ENCODE measurements at regions not wholly inside any gene's neighbourhood (a gene's known extent, or its start where the extent isn't known, plus 50 kb on each side); places are given as distances from the start of the nearest gene placed in this dataset.

DNA sequence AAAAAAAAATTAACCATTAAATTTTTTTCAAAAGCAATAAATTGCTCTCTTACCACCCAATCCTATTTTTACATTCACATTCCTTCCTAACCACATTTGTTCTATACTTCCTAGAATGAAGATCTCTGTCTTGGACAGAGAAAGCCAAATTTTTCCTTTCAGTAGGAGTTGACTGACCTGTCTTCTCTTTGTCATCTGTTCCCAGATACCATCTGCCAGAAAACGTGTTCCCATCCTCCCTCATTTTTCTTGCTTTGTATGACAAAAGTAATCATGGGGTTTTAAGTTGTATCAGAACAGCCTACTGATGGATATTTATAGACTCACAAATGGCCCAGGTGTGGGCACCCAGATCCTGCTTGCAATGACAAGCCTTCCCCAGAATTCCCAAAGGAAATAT lies 182.1 kb downstream of the CYP26B1 start:
- TF ChIP-seq, protein P1, sequence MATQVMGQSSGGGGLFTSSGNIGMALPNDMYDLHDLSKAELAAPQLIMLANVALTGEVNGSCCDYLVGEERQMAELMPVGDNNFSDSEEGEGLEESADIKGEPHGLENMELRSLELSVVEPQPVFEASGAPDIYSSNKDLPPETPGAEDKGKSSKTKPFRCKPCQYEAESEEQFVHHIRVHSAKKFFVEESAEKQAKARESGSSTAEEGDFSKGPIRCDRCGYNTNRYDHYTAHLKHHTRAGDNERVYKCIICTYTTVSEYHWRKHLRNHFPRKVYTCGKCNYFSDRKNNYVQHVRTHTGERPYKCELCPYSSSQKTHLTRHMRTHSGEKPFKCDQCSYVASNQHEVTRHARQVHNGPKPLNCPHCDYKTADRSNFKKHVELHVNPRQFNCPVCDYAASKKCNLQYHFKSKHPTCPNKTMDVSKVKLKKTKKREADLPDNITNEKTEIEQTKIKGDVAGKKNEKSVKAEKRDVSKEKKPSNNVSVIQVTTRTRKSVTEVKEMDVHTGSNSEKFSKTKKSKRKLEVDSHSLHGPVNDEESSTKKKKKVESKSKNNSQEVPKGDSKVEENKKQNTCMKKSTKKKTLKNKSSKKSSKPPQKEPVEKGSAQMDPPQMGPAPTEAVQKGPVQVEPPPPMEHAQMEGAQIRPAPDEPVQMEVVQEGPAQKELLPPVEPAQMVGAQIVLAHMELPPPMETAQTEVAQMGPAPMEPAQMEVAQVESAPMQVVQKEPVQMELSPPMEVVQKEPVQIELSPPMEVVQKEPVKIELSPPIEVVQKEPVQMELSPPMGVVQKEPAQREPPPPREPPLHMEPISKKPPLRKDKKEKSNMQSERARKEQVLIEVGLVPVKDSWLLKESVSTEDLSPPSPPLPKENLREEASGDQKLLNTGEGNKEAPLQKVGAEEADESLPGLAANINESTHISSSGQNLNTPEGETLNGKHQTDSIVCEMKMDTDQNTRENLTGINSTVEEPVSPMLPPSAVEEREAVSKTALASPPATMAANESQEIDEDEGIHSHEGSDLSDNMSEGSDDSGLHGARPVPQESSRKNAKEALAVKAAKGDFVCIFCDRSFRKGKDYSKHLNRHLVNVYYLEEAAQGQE (IDR thresholded peaks at IDR 0.05; ENCODE audit: insufficient replicate concordance, low read depth) = no peak
- TF ChIP-seq, protein P2, sequence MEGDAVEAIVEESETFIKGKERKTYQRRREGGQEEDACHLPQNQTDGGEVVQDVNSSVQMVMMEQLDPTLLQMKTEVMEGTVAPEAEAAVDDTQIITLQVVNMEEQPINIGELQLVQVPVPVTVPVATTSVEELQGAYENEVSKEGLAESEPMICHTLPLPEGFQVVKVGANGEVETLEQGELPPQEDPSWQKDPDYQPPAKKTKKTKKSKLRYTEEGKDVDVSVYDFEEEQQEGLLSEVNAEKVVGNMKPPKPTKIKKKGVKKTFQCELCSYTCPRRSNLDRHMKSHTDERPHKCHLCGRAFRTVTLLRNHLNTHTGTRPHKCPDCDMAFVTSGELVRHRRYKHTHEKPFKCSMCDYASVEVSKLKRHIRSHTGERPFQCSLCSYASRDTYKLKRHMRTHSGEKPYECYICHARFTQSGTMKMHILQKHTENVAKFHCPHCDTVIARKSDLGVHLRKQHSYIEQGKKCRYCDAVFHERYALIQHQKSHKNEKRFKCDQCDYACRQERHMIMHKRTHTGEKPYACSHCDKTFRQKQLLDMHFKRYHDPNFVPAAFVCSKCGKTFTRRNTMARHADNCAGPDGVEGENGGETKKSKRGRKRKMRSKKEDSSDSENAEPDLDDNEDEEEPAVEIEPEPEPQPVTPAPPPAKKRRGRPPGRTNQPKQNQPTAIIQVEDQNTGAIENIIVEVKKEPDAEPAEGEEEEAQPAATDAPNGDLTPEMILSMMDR (IDR thresholded peaks at IDR 0.05; ENCODE audit: insufficient read depth, low read length) = no peak
- TF ChIP-seq POLR2AphosphoS5 (IDR thresholded peaks at IDR 0.05; ENCODE audit: low read depth) (no peak), SPI1 (IDR thresholded peaks at IDR 0.05; ENCODE audit: borderline replicate concordance, low read depth) (no peak)

Measured in HL-60 (cell line).